ENCODE measurements at regions not wholly inside any gene's neighbourhood (a gene's known extent, or its start where the extent isn't known, plus 50 kb on each side); places are given as distances from the start of the nearest gene placed in this dataset.

- no peak for DNase-seq (ENCODE audit: low read depth, low spot score)
Measured at GRCh38 chr18:45526114-45526841, 89.0 kb upstream of the SLC14A2 start.

DNA sequence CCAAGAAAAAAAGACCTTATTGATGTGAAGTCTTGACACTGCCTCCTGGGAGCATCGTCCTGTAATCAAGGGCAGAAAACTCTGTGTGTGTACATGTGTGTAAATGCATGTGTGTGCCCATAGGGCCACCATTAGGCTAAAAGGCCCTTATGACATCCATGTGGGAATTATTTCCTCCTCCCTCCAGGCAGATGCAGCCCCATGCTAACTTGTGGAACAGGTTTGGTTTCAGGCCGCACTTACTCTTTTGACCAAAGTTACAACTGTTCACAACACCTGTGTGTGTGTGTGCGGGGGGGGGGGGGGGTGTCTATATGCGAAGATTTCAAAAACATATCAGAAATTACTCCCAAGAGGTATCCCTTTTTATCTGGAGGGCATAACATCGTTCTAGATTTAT lies 87.4 kb upstream of the SLC14A2 start:
- DNase-seq (ENCODE audit: low read depth, low spot score) = no peak

DNA sequence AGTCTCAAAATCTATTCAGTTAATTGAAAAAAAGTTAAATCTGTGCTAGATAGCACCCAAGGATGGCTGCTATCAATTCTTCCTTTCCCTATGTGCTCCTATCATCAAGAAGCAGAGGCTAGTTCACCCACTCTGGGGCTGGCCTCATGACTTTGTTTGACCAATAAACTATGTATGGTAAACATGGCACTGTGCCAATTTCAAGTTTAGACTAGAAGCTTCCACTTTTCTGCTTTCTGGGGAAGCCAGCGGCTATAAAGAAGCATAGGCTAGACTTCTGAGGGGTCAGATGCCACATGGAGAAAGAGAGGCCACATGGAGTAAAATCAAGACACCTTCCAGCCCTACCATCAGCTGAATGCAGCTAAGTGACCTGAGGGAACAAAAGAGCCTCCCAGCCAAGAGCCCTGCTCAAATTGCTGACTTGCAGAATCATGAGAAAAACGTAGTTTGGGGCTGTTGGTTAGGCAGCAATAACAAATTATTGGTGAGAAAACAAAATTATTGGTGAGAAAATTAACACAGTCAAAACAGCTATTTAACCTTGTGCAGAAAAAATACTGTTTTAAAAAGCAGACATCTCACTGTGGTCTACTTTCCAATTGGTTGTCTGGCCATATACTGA lies 86.5 kb upstream of the SLC14A2 start:
- no peak for DNase-seq (ENCODE audit: low read depth, low spot score)

- DNase-seq (ENCODE audit: low read depth, low spot score) = no peak
Measured at GRCh38 chr18:45538444-45538843, 76.8 kb upstream of the SLC14A2 start.

DNA sequence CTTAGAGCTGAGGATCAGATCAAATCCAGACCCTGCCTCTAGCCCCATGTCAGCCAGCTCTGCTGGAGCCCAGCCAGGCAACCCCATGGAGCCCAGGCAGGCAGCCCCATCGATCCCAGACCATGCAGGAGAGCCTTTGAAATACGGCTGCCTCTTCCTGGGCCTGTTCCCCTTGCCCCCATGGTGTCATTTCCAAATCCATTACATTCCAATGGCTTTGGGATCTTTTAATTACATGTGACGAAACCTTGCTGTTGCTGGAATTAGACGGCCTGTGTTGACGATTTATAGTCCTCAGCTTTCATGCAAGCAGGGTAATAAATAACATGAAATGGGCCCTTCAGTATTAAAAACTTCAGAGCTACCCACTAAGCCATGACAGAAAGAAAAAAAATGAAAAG lies 75.8 kb upstream of the SLC14A2 start:
- DNase-seq (ENCODE audit: low read depth, low spot score) = no peak

DNA sequence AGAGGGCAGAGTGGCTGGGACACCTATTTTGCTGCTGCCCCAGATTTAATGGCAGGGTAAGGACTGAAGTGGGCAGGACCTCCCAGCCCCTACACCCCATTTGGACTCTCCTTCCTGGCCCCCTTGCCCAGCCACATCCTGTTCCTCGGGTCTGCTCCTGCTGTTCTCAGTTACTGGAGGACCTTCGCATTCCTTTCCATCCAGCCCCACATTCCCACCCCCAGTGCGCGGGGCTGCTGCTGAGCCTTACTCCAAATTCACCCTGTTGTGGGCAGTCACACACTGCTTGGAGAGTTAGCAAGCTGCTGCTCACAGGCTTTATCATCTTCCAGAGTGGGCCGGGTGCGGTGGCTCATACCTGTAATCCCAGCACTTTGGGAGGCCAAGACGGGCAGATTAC lies 75.2 kb upstream of the SLC14A2 start:
- no peak for DNase-seq (ENCODE audit: low read depth, low spot score)

DNA sequence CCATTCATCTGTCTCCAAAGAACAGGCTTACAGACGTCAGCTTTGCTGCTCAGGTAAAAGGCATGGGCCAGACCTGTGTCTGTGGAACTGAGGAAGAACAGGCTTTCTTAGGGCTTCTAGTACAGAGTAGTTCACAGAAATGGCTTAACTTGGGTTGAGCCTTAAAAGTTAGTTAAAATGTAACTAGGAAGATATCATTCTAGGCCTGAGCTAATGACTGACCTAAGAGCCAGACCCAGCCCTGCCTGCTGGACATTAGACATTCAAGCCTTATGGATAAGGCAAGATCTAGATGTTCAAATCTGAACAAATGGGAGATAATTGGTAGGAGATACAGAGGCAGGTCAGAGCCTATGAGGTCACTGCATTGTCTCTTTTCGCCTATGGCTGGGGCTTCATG lies 73.9 kb upstream of the SLC14A2 start:
- no peak for DNase-seq (ENCODE audit: low read depth, low spot score)

DNA sequence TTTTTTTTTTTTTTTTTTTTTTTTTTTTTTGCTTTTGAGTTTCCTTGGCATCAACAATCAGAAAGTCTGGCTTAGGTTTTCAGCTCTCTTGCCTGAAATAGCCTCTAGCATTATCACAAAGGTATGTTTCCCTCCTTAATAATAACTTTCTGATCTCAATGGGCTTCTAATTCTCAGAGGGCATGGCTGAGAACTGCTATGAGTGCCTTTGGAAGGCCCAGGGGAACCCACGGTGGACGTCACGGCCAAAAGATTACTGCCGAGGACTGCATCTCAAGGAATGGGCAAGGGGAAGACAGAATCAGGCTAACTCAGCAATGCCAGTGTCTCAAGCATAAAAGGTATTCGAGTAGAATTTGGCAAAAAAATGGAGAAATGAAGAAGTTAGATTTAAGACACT lies 73.2 kb upstream of the SLC14A2 start:
- DNase-seq (ENCODE audit: low read depth, low spot score) = no peak

GRCh38 chr18:45547910-45548309 lies 67.4 kb upstream of the SLC14A2 start:
- no peak for DNase-seq (ENCODE audit: low read depth, low spot score)

DNA sequence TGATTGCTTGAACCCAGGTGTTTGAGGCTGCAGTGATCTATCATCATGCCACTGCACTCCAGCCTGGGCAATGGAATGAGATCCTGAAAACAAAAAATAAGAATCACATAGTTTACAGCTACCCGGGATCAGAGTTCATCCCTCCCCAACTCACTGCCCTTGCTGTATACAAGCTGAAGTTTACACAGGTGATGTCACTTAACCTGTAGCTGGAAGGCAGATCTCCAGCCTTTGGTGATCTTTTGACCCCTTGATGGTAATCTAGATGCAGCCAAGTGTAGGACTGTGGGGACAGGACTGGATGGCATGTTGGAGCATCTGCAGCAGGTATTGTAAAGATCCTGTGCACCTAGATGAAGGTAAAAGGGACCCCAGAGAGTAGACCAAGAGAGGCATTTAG lies 66.7 kb upstream of the SLC14A2 start:
- DNase-seq (ENCODE audit: low read depth, low spot score) = no peak

DNA sequence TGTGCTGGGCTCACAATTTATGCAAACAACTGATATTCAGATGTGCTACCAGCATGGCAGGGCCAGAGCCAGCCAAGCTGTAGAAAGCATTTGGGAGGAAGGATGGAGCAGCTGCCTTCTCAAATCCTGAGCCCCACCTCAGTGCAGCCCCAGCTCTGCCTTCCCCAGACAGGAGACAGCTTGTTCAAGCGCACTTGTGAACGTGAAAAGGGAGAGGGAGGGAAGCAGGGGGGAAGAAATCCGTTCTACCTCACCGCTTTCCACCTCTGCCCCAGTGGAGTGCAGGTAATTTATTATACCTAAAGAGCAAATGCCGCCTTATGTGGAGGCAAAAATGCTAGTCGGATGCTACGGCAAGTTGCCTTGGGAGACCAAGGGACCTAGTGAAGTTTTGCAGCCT lies 66.0 kb upstream of the SLC14A2 start:
- DNase-seq (ENCODE audit: low read depth, low spot score) = no peak

DNA sequence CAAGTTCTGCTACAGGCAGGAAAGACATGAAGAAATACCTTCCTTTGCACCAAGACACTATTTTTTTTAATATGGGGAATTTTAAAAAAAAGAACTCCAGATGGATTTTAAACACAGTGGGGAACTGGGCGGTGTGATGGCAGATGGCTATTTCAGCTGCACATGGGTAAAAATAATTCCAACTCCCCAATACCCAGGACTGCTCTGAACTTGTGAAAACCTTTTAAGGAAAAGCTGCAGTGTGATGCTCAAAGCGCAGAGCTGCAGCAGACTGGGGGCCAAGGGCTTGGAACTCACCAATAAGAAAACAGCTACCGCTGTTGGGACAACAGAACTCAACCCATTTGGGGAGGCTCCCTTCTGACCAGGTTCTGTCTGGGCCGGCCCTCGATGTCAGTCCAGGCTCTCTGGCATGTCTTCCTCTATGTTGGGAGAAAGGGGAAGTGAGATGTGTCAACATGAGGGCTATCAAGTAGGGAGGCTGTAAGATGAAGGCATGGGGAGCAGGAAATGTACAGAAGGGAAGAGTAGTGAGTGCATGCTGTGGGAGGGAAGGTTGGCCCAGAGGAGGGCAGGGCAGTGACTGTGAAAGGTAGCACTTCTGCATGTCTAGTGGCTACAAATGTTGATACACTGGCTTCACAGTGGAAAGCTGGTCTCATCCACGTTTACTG lies 64.0 kb upstream of the SLC14A2 start:
- no peak for DNase-seq (ENCODE audit: low read depth, low spot score)

DNA sequence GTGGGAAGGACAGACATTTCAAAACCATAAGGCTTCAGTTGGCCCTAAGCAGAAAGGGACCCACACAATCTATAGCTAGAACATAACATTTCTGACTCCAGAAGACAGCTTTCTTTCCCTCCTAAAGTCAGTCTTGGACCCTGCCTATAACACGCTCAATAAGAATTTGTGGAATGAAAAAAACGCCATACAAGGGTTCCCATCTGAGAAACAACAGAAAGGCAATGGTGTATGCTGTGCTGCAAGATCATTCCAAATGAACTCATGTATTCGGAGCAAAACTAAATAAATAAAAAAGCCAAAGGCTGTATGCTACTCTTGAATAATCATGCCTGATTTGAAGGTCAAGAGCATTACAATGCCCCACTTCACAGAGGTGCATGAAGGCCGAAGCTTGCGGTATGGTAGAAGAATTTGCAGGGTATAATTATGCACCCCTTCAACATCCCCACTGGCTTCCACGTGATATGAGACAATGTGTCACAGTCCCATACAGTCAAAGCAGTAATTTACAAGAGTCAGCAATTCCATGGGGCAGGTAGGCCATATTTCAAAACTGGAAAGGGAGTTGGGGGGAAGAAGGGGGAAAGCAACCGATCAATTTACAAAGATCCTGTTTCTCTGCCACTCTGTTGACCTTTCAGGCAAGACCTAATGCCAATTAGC lies 61.4 kb upstream of the SLC14A2 start:
- DNase-seq (ENCODE audit: low read depth, low spot score) = no peak

DNA sequence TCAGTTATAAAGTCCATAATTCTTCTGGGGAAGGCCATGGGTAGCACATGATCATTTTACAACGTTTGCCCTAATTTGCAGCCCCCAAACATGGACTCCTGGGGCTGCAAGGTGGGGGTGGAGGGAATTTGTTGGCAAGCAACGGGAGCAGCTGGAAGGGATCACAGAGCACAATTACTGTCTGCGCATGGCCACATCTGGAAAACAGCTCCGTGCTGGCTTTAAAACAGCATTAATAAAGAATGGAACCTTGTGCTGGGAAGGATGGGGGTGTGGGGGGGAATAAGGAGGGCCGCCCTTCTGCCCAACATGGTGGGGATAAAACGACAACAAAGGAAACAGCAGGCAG lies 60.9 kb upstream of the SLC14A2 start:
- no peak for DNase-seq (ENCODE audit: low read depth, low spot score)

DNA sequence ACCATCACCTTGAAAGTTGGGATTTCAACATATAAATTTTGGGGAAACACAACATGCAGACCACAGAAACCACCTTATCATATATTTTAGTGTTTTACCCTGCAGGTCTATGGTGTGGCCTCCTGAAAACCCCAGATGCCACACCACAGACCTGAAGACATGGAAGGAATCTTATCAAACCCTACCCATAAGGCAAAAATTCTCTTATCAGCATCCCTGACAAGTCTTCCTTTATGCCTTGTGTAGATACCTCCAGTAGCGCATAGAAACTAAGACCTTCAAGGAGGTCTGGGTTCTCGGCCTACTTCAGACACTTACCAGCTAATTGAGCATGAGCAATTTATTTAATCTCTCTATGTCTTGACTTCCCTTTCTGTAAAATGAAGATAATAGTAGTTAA lies 59.1 kb upstream of the SLC14A2 start:
- no peak for DNase-seq (ENCODE audit: low read depth, low spot score)

DNA sequence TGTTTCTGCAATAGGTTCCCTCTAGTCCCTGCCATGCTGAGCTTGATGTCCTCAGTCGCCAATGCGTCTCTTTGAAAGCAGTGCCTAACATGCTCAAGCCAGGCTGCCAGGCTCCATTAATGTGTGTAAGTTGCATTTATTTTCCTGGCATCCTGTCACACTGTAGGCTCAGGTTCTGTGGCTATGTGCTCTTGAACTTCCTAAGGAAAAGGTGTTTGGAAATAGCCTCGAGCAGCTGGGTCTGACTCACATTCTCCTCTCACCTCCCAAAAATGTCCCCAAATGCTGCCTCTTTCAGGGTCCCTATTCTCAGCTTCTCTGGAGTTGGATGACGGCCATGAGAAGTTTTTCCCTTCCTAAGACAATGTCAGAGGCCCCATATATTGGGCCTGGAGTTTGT lies 58.0 kb upstream of the SLC14A2 start:
- DNase-seq (ENCODE audit: low read depth, low spot score) = no peak

DNA sequence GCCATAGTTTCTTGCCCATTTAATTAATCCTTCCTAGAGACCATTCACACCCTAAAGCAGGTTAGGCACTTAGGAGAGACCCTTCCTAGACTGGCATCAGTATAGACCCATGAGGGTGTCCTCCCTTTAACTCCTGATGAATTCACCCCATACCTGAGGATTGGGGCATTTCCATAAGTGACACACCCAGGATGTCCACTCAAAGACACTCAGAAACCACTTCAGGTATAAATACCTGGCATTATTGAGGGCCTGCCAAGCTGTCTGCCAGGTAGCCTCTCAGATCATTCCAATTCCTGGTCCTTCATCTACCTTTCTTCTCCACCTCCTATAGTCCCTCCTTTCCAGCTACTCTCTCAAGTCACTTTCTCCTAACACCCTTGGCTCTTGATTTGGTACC lies 57.5 kb upstream of the SLC14A2 start:
- no peak for DNase-seq (ENCODE audit: low read depth, low spot score)

GRCh38 chr18:45559258-45559657 lies 56.0 kb upstream of the SLC14A2 start:
- DNase-seq (ENCODE audit: low read depth, low spot score) = no peak

- no peak for DNase-seq (ENCODE audit: low read depth, low spot score)
Measured at GRCh38 chr18:45560870-45561269, 54.4 kb upstream of the SLC14A2 start.

- no peak for DNase-seq (ENCODE audit: low read depth, low spot score)
Measured at GRCh38 chr18:45562567-45563479, 52.5 kb upstream of the SLC14A2 start.

DNA sequence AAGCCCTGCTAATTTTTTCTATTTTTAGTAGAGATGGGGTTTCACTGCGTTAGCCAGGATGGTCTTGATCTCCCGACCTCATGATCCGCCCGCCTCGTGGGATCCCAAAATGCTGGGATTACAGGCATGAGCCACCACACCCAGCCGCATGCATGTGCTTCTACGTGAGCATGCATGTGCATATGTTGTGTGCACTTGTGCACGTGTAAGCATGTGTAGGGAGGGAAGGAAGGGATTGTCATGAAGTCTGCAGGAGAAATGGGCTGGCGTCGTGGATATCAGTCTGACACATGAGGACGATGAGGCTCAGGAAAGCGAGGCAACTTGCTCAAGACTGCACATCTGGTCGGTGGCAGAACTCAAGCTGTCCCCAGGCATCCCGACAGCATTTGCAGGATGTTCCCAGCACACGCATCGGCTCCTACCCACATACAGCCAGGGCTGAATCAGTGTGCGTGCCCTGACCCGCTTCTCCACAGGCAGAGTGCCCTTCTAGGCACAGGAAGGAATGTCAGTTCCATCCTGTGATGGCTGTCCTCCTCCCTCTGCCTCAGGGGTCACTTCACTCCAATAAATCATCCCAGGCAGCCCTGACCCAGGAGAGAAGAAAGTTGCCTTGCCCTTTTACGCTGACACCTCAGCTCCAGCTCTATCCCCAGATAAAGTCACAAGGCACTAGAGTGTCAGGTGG lies 49.9 kb upstream of the SLC14A2 start:
- no peak for DNase-seq (ENCODE audit: low read depth, low spot score)

Measured in activated naive CD8-positive, alpha-beta T cell treated with anti-CD3 and anti-CD28 coated beads, Interleukin-2, amount 50 U/mL, for 16 hours (primary cell).